ENCODE measurements at regions not wholly inside any gene's neighbourhood (a gene's known extent, or its start where the extent isn't known, plus 50 kb on each side); places are given as distances from the start of the nearest gene placed in this dataset.

DNA sequence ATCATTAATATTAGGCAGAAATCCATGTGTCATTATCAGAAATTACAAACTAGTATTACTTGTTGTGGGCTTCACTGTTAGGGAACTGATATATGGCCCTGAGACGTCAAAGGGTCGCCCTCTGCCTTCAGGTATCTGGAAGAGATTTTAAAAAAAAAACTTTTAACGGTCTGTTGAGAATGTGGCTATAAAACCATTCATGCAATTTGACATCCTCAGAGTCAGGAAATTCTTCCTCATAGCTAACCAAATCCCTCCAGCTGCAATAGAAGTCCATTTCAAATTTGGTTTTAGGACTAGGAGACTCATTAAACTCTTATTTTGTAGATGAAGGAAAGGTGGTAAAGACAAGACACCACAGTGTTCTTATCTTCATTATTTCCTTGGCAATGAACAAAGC lies 194.2 kb upstream of the NOCT start:
- Histone ChIP-seq H3K36me3 (no peaks in the 10 kb centered on the region), H3K9me3 (no peaks in the 10 kb centered on the region), H3K4me3 (no peak overlapping the region), H3K27me3 (replicated peaks; ENCODE audit: insufficient read depth) (no peaks in the 10 kb centered on the region), H3K27ac (no peak overlapping the region), H3K4me1 (ENCODE audit: control insufficient read depth in 1 of 2, low read depth in 2 of 2) (no peaks in the 10 kb centered on the region)
- TF ChIP-seq, protein P1, sequence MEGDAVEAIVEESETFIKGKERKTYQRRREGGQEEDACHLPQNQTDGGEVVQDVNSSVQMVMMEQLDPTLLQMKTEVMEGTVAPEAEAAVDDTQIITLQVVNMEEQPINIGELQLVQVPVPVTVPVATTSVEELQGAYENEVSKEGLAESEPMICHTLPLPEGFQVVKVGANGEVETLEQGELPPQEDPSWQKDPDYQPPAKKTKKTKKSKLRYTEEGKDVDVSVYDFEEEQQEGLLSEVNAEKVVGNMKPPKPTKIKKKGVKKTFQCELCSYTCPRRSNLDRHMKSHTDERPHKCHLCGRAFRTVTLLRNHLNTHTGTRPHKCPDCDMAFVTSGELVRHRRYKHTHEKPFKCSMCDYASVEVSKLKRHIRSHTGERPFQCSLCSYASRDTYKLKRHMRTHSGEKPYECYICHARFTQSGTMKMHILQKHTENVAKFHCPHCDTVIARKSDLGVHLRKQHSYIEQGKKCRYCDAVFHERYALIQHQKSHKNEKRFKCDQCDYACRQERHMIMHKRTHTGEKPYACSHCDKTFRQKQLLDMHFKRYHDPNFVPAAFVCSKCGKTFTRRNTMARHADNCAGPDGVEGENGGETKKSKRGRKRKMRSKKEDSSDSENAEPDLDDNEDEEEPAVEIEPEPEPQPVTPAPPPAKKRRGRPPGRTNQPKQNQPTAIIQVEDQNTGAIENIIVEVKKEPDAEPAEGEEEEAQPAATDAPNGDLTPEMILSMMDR (IDR thresholded peaks at IDR 0.05), result no peak
- no peak for ATAC-seq (ENCODE audit: insufficient number of reproducible peaks, low FRiP score, low read depth)
- DNase-seq (ENCODE audit: low spot score), result no peak

DNA sequence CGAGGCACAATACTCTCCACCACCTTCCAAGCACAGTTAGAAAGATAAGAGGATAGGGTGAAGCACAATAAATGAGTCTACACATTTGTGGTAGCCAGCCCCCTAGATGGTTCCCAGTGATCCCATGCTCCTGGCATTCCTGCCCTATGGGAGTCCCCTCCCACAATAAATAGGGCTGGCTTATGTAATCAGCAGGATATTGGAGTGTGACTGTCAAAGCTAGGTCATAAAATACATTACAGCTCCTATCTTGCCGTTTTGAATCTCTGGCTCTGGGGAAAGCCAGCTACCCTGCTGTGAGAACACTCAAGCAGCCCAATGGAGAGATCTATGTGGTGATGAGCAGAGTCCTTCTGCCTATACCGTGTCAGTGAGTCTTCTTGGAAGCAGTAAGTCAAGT lies 198.7 kb upstream of the NOCT start:
- no peak for ATAC-seq (ENCODE audit: insufficient number of reproducible peaks, low FRiP score, low read depth)
- no peak for DNase-seq (ENCODE audit: low spot score)
- Histone ChIP-seq H3K27me3 (replicated peaks; ENCODE audit: insufficient read depth) (no peaks in the 10 kb centered on the region), H3K4me3 (no peak overlapping the region), H3K4me1 (ENCODE audit: control insufficient read depth in 1 of 2, low read depth in 2 of 2) (no peaks in the 10 kb centered on the region), H3K27ac (no peak overlapping the region), H3K36me3 (no peaks in the 10 kb centered on the region), H3K9me3 (no peaks in the 10 kb centered on the region)
- TF ChIP-seq, protein P1 (IDR thresholded peaks at IDR 0.05), result no peak

DNA sequence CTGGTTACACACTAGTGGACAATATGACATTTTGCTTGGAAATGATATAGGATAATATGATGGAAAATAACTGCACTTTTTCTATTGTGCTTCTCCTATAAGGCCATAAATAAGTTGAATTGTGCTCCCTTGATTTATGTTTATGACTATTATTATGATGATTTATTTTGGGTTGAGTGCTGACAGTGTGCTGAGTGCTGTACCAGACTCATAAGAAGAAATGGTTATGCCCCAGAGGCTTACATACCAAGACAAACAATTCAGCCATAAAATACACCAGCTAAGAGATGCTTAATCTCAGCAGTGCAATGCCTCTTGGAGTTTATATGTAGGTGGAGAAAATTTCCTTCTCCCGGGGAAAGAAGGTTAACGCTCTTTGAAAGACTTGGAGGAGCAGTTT lies 199.8 kb upstream of the NOCT start:
- TF ChIP-seq, protein P1 (IDR thresholded peaks at IDR 0.05), result no peak

DNA sequence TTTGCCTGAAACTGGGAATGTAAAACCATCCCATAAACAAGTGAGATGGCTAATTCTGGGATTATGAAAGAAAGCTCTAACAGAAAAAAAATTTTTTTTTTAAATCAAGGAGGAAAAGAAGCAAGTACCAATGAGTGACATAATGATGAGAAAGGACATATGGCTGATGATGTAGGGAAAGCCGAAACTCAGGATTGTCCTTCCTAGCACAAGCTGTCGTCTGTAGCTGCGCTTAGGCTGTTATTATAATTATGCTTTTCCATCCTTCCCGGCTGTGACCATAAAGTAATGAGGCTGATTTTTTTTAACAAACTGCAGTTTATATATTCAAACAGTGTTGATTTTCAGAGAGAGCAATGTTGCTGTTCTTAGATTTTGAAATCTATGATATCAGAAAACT lies 209.8 kb upstream of the NOCT start:
- H3K4me1 ChIP-seq (ENCODE audit: control insufficient read depth in 1 of 2, low read depth in 2 of 2), result no peaks in the 10 kb centered on the region
- DNase-seq (ENCODE audit: low spot score), result no peak
- H3K9me3 ChIP-seq, result no peaks in the 10 kb centered on the region
- H3K27ac ChIP-seq, result no peak overlapping the region
- no peaks in the 10 kb centered on the region for H3K27me3 ChIP-seq (replicated peaks; ENCODE audit: insufficient read depth)
- TF ChIP-seq, protein P1 (IDR thresholded peaks at IDR 0.05), result no peak
- no peaks in the 10 kb centered on the region for H3K36me3 ChIP-seq
- no peak for ATAC-seq (ENCODE audit: insufficient number of reproducible peaks, low FRiP score, low read depth)
- no peak overlapping the region for H3K4me3 ChIP-seq

More for the DNA sequence above, 199.8 kb upstream of the NOCT start:
- no peak for DNase-seq (ENCODE audit: low spot score)
- Histone ChIP-seq H3K4me1 (ENCODE audit: control insufficient read depth in 1 of 2, low read depth in 2 of 2) (no peaks in the 10 kb centered on the region), H3K36me3 (no peaks in the 10 kb centered on the region), H3K27me3 (replicated peaks; ENCODE audit: insufficient read depth) (no peaks in the 10 kb centered on the region), H3K27ac (no peak overlapping the region), H3K9me3 (no peaks in the 10 kb centered on the region), H3K4me3 (no peak overlapping the region)
- no peak for ATAC-seq (ENCODE audit: insufficient number of reproducible peaks, low FRiP score, low read depth)

DNA sequence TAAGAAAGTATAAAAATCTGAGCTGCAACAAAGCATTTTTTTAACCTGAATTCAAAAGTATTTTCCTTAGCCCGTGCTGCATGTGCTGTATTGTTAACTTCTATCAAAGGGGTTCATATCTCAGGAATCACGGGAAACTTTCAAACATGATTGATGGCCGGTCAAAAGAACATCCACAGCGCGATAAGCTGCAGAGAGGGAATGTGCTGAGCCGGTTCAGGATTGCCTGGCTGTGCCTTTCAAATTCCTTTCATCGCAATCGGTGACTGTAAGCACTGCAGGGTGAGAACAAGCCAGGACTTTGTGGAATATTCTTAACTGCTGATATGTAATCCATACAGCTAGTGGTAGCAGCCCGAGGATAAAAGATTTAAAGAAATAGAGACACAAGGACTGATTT lies 210.9 kb upstream of the NOCT start:
- Histone ChIP-seq H3K4me3 (no peak overlapping the region), H3K9me3 (no peaks in the 10 kb centered on the region), H3K27ac (no peak overlapping the region), H3K36me3 (no peaks in the 10 kb centered on the region), H3K4me1 (ENCODE audit: control insufficient read depth in 1 of 2, low read depth in 2 of 2) (no peaks in the 10 kb centered on the region), H3K27me3 (replicated peaks; ENCODE audit: insufficient read depth) (no peaks in the 10 kb centered on the region)
- DNase-seq (ENCODE audit: low spot score) (no peak), ATAC-seq (ENCODE audit: insufficient number of reproducible peaks, low FRiP score, low read depth) (no peak)
- TF ChIP-seq, protein P1 (IDR thresholded peaks at IDR 0.05), result no peak
